GM23248 (cell line): ENCODE measurements at regions not wholly inside any gene's neighbourhood (a gene's known extent, or its start where the extent isn't known, plus 50 kb on each side); places are given as distances from the start of the nearest gene placed in this dataset.

Experiments used
- DNase-seq: peaks from one replicate; pipeline ENCODE4 v3.0.0-alpha.2; 2015
- H2AFZ ChIP-seq: fragments of 200-600 bp; sonication (generic); 2 replicates; pipeline ENCODE4 v1.6.1; 2016; ENCODE audit warnings: antibody characterized with exemption
- H3F3A ChIP-seq: fragments of 200-600 bp; sonication (generic); 2 replicates; pipeline ENCODE4 v1.6.1; 2016; ENCODE audit warnings: mild to moderate bottlenecking, antibody characterized with exemption, mixed run types; ENCODE audit not compliant: insufficient read depth
- H3K27ac ChIP-seq: fragments of 200-600 bp; sonication (generic); 2 replicates; pipeline ENCODE4 v1.5.1; 2016; ENCODE audit warnings: mild to moderate bottlenecking
- H3K27me3 ChIP-seq: fragments of 200-600 bp; sonication (generic); replicated peaks from 2 replicates; pipeline ENCODE4 v1.6.1; 2016; ENCODE audit warnings: mild to moderate bottlenecking; ENCODE audit not compliant: insufficient read depth
- H3K36me3 ChIP-seq: fragments of 200-600 bp; sonication (generic); 2 replicates; pipeline ENCODE4 v1.6.1; 2016; ENCODE audit warnings: low read depth, mild to moderate bottlenecking
- H3K4me1 ChIP-seq: fragments of 200-600 bp; sonication (generic); 2 replicates; pipeline ENCODE4 v1.6.1; 2016; ENCODE audit warnings: mild to moderate bottlenecking; ENCODE audit not compliant: insufficient read depth
- H3K4me2 ChIP-seq: fragments of 200-600 bp; sonication (generic); one replicate; pipeline ENCODE4 v1.6.1; 2016; ENCODE audit warnings: mild to moderate bottlenecking; ENCODE audit not compliant: unreplicated experiment
- H3K4me3 ChIP-seq: fragments of 200-600 bp; sonication (generic); 2 replicates; pipeline ENCODE4 v1.5.1; 2016; ENCODE audit warnings: mild to moderate bottlenecking
- H3K79me2 ChIP-seq: fragments of 200-600 bp; sonication (generic); 2 replicates; pipeline ENCODE4 v1.6.1; 2016; ENCODE audit warnings: mild to moderate bottlenecking; ENCODE audit not compliant: insufficient read depth
- H3K9ac ChIP-seq: fragments of 200-600 bp; sonication (generic); 2 replicates; pipeline ENCODE4 v1.6.1; 2016; ENCODE audit warnings: mild to moderate bottlenecking
- H3K9me2 ChIP-seq: fragments of 200-600 bp; sonication (generic); 2 replicates; pipeline ENCODE4 v1.6.1; 2016; ENCODE audit warnings: mixed run types, mild to moderate bottlenecking, moderate library complexity; ENCODE audit not compliant: insufficient read depth
- H3K9me3 ChIP-seq: fragments of 200-600 bp; sonication (generic); one replicate; pipeline ENCODE4 v1.6.1; 2017; ENCODE audit warnings: low read depth
- H4K20me1 ChIP-seq: fragments of 200-600 bp; sonication (generic); 2 replicates; pipeline ENCODE4 v1.6.0; 2016; ENCODE audit not compliant: insufficient read depth
- EZH2 ChIP-seq: fragments of 200-600 bp; sonication (generic); IDR thresholded peaks from 2 replicates; pipeline ENCODE4 v1.6.1; 2018; ENCODE audit warnings: antibody characterized with exemption, mild to moderate bottlenecking; ENCODE audit not compliant: insufficient read depth, poor library complexity, severe bottlenecking
- EZH2phosphoT487 ChIP-seq: fragments of 200-600 bp; sonication (generic); IDR thresholded peaks from 2 replicates; pipeline ENCODE4 v1.6.1; 2018; ENCODE audit warnings: antibody characterized with exemption, moderate library complexity, mild to moderate bottlenecking, low read depth; ENCODE audit not compliant: insufficient read depth
- WGBS, 2 experiments: methylation state at CpG; one replicate each; pipeline ENCODE4 v1.1.6; 2015 to 2017; ENCODE audit warnings: low lambda C conversion rate in 2 of 2, low coverage in 1 of 2; ENCODE audit errors: missing lambda C conversion rate in 2 of 2; 5-methylcytosine and 5-hydroxymethylcytosine counted together
- in situ Hi-C: fragments of 300-500 bp; cut with MboI; formaldehyde crosslinking; loops from 2 replicates; pipeline ENCODE4 v1.15.0; 2020

DNA sequence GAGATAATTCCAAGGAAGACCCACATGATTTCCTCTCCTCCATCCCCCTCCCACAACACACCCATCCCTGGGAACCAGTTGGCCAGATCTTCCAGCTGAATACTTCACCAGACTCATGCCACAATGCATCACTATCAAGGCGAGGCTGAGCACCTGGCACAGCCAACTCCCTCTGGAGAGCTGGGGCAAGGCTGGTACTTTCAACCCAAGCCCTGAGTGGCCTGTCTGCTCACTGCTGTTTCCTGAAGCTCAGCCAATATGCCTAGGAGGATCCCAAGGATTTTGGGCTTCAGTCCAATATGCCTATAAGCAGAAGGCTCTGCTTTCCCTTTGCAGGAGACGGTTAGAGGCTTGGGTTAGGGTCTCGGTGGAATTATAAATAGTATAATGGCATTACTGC, 90.9 kb upstream of the NEO1 start:
- Histone ChIP-seq H3K9me3 (no peaks in the 10 kb centered on the region), H4K20me1 (no peaks in the 10 kb centered on the region), H3K4me1 (no peaks in the 10 kb centered on the region), H3K4me3 (no peak overlapping the region), H3K79me2 (no peaks in the 10 kb centered on the region), H3K27ac (no peak overlapping the region), H3K36me3 (no peaks in the 10 kb centered on the region), H3F3A (no peaks in the 10 kb centered on the region), H3K27me3 (no peaks in the 10 kb centered on the region), H2AFZ (no peak overlapping the region), H3K9ac (no peak overlapping the region), H3K9me2 (no peaks in the 10 kb centered on the region), H3K4me2 (no peak overlapping the region)
- no peak for DNase-seq
- in situ Hi-C loops: no loop called here
- WGBS, 2 experiments: 32 to 38% methylated on average over 3 of the region's 3 CpGs
- TF ChIP-seq EZH2phosphoT487 (no peak), EZH2 (no peak)

DNA sequence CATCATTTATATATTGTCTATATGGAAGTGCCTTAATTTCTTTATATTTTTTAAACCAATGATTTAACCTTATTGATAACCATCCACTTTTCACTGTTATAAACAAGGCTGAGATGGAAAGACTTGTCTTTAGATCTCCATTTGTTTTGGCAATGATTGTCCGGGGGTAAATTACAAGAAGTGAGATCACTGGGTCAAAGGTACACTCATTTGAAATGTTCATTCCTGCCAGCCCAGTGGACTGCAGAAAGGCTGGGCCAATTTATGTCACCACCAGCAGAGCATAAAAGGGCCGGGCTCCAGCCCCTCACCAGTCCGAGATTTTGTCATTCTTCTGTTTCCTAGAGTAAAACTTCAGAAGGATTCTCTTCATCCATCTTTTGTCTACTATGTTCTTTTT, 93.6 kb upstream of the NEO1 start:
- Histone ChIP-seq H2AFZ (no peak overlapping the region), H3K4me1 (no peaks in the 10 kb centered on the region), H3K27ac (no peak overlapping the region), H3K27me3 (no peaks in the 10 kb centered on the region), H3K9me2 (no peaks in the 10 kb centered on the region), H3F3A (no peaks in the 10 kb centered on the region), H3K9me3 (no peaks in the 10 kb centered on the region), H3K79me2 (no peaks in the 10 kb centered on the region), H3K9ac (no peak overlapping the region), H3K4me3 (no peak overlapping the region), H4K20me1 (no peaks in the 10 kb centered on the region), H3K36me3 (no peaks in the 10 kb centered on the region), H3K4me2 (no peak overlapping the region)
- in situ Hi-C loops: no loop called here
- DNase-seq: no peak
- TF ChIP-seq EZH2phosphoT487: no peak
- no peak for TF ChIP-seq EZH2
- 22 to 28% methylated on average over 3 of the region's 3 CpGs for WGBS, 2 experiments

DNA sequence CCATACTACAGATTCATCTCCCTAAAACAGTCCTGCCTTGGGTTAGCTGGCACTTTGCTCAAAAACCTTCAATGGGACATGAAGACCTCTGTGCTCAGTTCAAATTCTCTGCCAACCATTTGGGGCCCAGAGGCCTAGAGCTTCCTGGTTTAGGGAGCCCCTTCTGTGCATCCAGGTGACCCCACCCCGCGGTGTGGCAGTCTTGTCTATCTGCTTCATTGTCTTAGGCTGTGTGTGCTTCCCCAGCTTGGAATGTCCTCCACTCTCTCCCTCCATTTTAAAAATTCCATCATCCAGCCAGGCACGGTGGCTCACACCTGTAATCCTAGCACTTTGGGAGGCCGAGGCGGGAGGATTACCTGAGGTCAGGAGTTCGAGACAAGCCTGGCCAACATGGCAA, 99.0 kb upstream of the NEO1 start:
- no peak overlapping the region for H3K4me3 ChIP-seq
- no peak overlapping the region for H3K27ac ChIP-seq
- 63 to 76% methylated on average over 5 to 6 of the region's 6 CpGs for WGBS, 2 experiments
- H3K4me2 ChIP-seq: no peak overlapping the region
- no peaks in the 10 kb centered on the region for H3K27me3 ChIP-seq
- no peak for TF ChIP-seq EZH2
- TF ChIP-seq EZH2phosphoT487: no peak
- peaks cover 3% of the 10 kb centered on the region for H3K9me3 ChIP-seq
- H3K36me3 ChIP-seq: no peaks in the 10 kb centered on the region
- H3K79me2 ChIP-seq: no peaks in the 10 kb centered on the region
- no peaks in the 10 kb centered on the region for H3K4me1 ChIP-seq
- no peak overlapping the region for H2AFZ ChIP-seq
- no peaks in the 10 kb centered on the region for H3K9me2 ChIP-seq
- DNase-seq: no peak
- in situ Hi-C loops: no loop called here
- no peaks in the 10 kb centered on the region for H4K20me1 ChIP-seq
- H3F3A ChIP-seq: no peaks in the 10 kb centered on the region
- H3K9ac ChIP-seq: no peak overlapping the region

DNA sequence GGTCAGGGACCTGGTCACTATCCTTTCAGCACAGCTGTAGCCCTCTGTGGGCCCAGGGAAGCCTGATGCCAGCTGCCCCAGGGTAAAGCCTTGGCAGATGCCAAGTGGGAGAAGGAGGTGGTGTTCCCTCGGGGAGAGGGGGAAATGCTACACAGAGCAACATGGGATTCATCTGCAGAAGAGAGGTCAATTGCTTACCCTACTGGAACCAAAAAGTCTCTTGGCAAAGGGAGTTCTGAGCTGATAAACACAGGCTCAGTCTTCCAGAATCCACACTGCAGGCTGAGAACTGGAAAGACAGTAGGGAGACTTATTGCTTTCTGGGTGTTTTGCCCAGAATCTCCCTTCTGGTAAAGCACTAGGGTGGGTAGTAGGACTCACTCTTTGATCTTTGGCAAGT, 100.1 kb upstream of the NEO1 start:
- no peaks in the 10 kb centered on the region for H3K36me3 ChIP-seq
- 0% methylated on average over 1 of the region's 1 CpG for WGBS, 2 experiments
- H3K9me2 ChIP-seq: no peaks in the 10 kb centered on the region
- in situ Hi-C loops: no loop called here
- H3K4me1 ChIP-seq: no peaks in the 10 kb centered on the region
- H3F3A ChIP-seq: no peaks in the 10 kb centered on the region
- no peak for DNase-seq
- H3K79me2 ChIP-seq: no peaks in the 10 kb centered on the region
- H3K9ac ChIP-seq: no peak overlapping the region
- no peak overlapping the region for H2AFZ ChIP-seq
- H3K4me3 ChIP-seq: no peak overlapping the region
- no peaks in the 10 kb centered on the region for H4K20me1 ChIP-seq
- H3K4me2 ChIP-seq: no peak overlapping the region
- no peak overlapping the region for H3K27ac ChIP-seq
- no peaks in the 10 kb centered on the region for H3K27me3 ChIP-seq
- TF ChIP-seq EZH2: no peak
- TF ChIP-seq EZH2phosphoT487: no peak
- peaks cover 3% of the 10 kb centered on the region for H3K9me3 ChIP-seq

DNA sequence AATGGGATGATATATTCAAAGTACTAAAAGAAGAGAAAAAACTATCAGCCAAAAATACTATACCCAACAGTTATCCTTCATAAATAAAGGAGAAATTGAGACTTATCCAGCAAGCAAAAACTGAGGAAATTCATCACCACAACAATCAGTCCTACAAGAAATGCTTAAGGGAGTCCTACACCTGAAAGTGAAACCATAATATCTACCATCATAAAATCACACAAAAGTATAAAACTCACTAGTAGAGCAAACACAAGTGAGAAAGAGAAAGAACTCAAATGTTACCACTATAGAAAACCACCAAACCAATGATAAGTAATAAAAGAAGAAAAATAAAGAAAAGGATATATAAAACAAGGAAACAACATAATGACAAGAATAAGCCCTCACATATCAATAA, 103.6 kb upstream of the NEO1 start:
- no peaks in the 10 kb centered on the region for H3K9me2 ChIP-seq
- no peak overlapping the region for H3K27ac ChIP-seq
- H3K9me3 ChIP-seq: peaks cover 3% of the 10 kb centered on the region
- H3K4me2 ChIP-seq: no peak overlapping the region
- H3K79me2 ChIP-seq: no peaks in the 10 kb centered on the region
- DNase-seq: no peak
- no peak overlapping the region for H2AFZ ChIP-seq
- no peak overlapping the region for H3K9ac ChIP-seq
- in situ Hi-C loops: no loop called here
- H4K20me1 ChIP-seq: no peaks in the 10 kb centered on the region
- TF ChIP-seq EZH2phosphoT487: no peak
- TF ChIP-seq EZH2: no peak
- no peak overlapping the region for H3K4me3 ChIP-seq
- no peaks in the 10 kb centered on the region for H3K36me3 ChIP-seq
- H3K4me1 ChIP-seq: no peaks in the 10 kb centered on the region
- no peaks in the 10 kb centered on the region; the same call in 1 of the 2 replicates for H3K27me3 ChIP-seq
- H3F3A ChIP-seq: no peaks in the 10 kb centered on the region
